H1 (cell line): ENCODE measurements at regions not wholly inside any gene's neighbourhood (a gene's known extent, or its start where the extent isn't known, plus 50 kb on each side); places are given as distances from the start of the nearest gene placed in this dataset.
"Not testable (repeated sequence)": the region's sequence is repeated elsewhere in the genome, so short reads cannot be mapped to it uniquely, and the experiment has no call there.

Source experiments
- POLR2AphosphoS5 ChIP-seq: IDR thresholded peaks from 2 replicates; pipeline ENCODE4 v1.6.1; 2011; ENCODE audit warnings: low read depth, low read length
- SIN3A ChIP-seq, 2 experiments: IDR thresholded peaks in 1 of 2; conservative IDR thresholded peaks in 1 of 2; 2 replicates each; pipeline ENCODE4 v1.6.1; 2011 to 2012; ENCODE audit warnings: low read length in 2 of 2, improper control_type of control experiment in 1 of 2, low read depth in 1 of 2, mild to moderate bottlenecking in 1 of 2
- TBP ChIP-seq: IDR thresholded peaks from 2 replicates; pipeline ENCODE4 v1.6.1; 2011; ENCODE audit warnings: low read depth, low read length, improper control_type of control experiment
- TF ChIP-seq, protein P1 (sequence below), 3 experiments: IDR thresholded peaks; 1 replicate in 2 of 3; 2 replicates in 1 of 3; pipeline versions ENCODE4 v1.5.1 to v1.6.1; 2011; ENCODE audit warnings: low read length in 3 of 3, mild to moderate bottlenecking in 3 of 3, inconsistent platforms in 2 of 3, low read depth in 1 of 3, moderate library complexity in 1 of 3; ENCODE audit not compliant: insufficient read depth in 1 of 3; ENCODE audit errors: control extremely low read depth in 1 of 3

- TF ChIP-seq, protein P1, sequence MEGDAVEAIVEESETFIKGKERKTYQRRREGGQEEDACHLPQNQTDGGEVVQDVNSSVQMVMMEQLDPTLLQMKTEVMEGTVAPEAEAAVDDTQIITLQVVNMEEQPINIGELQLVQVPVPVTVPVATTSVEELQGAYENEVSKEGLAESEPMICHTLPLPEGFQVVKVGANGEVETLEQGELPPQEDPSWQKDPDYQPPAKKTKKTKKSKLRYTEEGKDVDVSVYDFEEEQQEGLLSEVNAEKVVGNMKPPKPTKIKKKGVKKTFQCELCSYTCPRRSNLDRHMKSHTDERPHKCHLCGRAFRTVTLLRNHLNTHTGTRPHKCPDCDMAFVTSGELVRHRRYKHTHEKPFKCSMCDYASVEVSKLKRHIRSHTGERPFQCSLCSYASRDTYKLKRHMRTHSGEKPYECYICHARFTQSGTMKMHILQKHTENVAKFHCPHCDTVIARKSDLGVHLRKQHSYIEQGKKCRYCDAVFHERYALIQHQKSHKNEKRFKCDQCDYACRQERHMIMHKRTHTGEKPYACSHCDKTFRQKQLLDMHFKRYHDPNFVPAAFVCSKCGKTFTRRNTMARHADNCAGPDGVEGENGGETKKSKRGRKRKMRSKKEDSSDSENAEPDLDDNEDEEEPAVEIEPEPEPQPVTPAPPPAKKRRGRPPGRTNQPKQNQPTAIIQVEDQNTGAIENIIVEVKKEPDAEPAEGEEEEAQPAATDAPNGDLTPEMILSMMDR (IDR thresholded peaks at IDR 0.05; ENCODE audit: control extremely low read depth in 1 of 3, insufficient read depth in 1 of 3, low read depth in 1 of 3, low read length in 3 of 3) = not testable (repeated sequence)
- TF ChIP-seq SIN3A (conservative IDR thresholded peaks at IDR 0.05 in 1 of 2, IDR thresholded peaks at IDR 0.05 in 1 of 2; ENCODE audit: low read depth in 1 of 2, low read length in 2 of 2); POLR2AphosphoS5; TBP: not testable (repeated sequence)
Measured at GRCh38 chr3:75587695-75588094, 76.4 kb upstream of the FRG2C start.
